NCI-H1417 (cell line): ENCODE measurements at regions not wholly inside any gene's neighbourhood (a gene's known extent, or its start where the extent isn't known, plus 50 kb on each side); places are given as distances from the start of the nearest gene placed in this dataset.
A peak's percentile ranks its signal among the peaks of the same experiment; 100 is the strongest.

Experiments
- DNase-seq, 3 experiments: peaks; one replicate each; lab custom pipeline; 2025; lab: John Stamatoyannopoulos, UW

GRCh38 chr1:81157686-81158085 is 643.0 kb upstream of the ADGRL2 start:
- no peak for DNase-seq

GRCh38 chr1:81156887-81157286 is 643.8 kb upstream of the ADGRL2 start:
- no peak for DNase-seq

- DNase-seq: no peak
Measured at GRCh38 chr1:81155131-81155530, 645.6 kb upstream of the ADGRL2 start.

GRCh38 chr1:81151206-81151605 is 649.5 kb upstream of the ADGRL2 start:
- DNase-seq: no peak

- DNase-seq: no peak
Measured at GRCh38 chr1:81149649-81150325, 650.9 kb upstream of the ADGRL2 start.

- no peak for DNase-seq
Measured at GRCh38 chr1:81144240-81144825, 656.4 kb upstream of the ADGRL2 start.

- no peak for DNase-seq
Measured at GRCh38 chr1:81142099-81142826, 658.5 kb upstream of the ADGRL2 start.

- DNase-seq: no peak
Measured at GRCh38 chr1:81135524-81135923, 665.2 kb upstream of the ADGRL2 start.

- no peak for DNase-seq
Measured at GRCh38 chr1:81129776-81130175, 671.0 kb upstream of the ADGRL2 start.

- no peak for DNase-seq
Measured at GRCh38 chr1:81129366-81129765, 671.4 kb upstream of the ADGRL2 start.

- DNase-seq: no peak
Measured at GRCh38 chr1:81128079-81128478, 672.7 kb upstream of the ADGRL2 start.

- peak; percentile 39 to 97 (median 80) for DNase-seq
Measured at GRCh38 chr1:81126989-81127581, 673.6 kb upstream of the ADGRL2 start.

- no peak for DNase-seq
Measured at GRCh38 chr1:81125672-81126071, 675.1 kb upstream of the ADGRL2 start.

- no peak for DNase-seq
Measured at GRCh38 chr1:81121306-81121705, 679.4 kb upstream of the ADGRL2 start.

- DNase-seq: no peak
Measured at GRCh38 chr1:81119319-81119718, 681.4 kb upstream of the ADGRL2 start.

GRCh38 chr1:81118550-81118949 is 682.2 kb upstream of the ADGRL2 start:
- no peak for DNase-seq

- DNase-seq: peak in 1 of 3 experiments; percentile 7
Measured at GRCh38 chr1:81115422-81115821, 685.3 kb upstream of the ADGRL2 start.

- DNase-seq: no peak
Measured at GRCh38 chr1:81114191-81114590, 686.5 kb upstream of the ADGRL2 start.

- no peak for DNase-seq
Measured at GRCh38 chr1:81113688-81114087, 687.0 kb upstream of the ADGRL2 start.

GRCh38 chr1:81111818-81112217 is 688.9 kb upstream of the ADGRL2 start:
- DNase-seq: no peak

GRCh38 chr1:81109038-81109437 is 691.7 kb upstream of the ADGRL2 start:
- no peak for DNase-seq

- no peak for DNase-seq
Measured at GRCh38 chr1:81097860-81098259, 702.9 kb upstream of the ADGRL2 start.

GRCh38 chr1:81073580-81073979 is 727.2 kb upstream of the ADGRL2 start:
- DNase-seq: no peak
